H1 (cell line): ENCODE measurements at regions not wholly inside any gene's neighbourhood (a gene's known extent, or its start where the extent isn't known, plus 50 kb on each side); places are given as distances from the start of the nearest gene placed in this dataset.
"Not testable (repeated sequence)": the region's sequence is repeated elsewhere in the genome, so short reads cannot be mapped to it uniquely, and the experiment has no call there.

Experiments used
- CTCF ChIA-PET: fragments of 300-600 bp; sonication (Branson Sonifier 250); formaldehyde crosslinking; loops from one replicate; lab custom pipeline; 2021; ENCODE audit not compliant: partially characterized antibody; lab: Charles Lee
- POLR2A ChIA-PET: fragments of 300-600 bp; sonication (Branson Sonifier 250); formaldehyde crosslinking; loops from one replicate; lab custom pipeline; 2021; ENCODE audit warnings: inconsistent platforms; ENCODE audit not compliant: partially characterized antibody; lab: Charles Lee
- DNase-seq, 2 experiments: peaks; one replicate each; pipeline versions ENCODE4 v3.0.0 to v3.0.0-alpha.2; 2010 to 2022; ENCODE audit warnings: low spot score in 2 of 2, low read depth in 1 of 2, mixed read lengths in 1 of 2
- FAIRE-seq: peaks from 2 replicates; lab custom pipeline; 2011; peaks lifted over from hg19 to GRCh38; lab: Jason Lieb, UNC
- H2AFZ ChIP-seq: 2 replicates; pipeline ENCODE4 v1.8.1; 2012; ENCODE audit warnings: low read length, inconsistent platforms
- H2AK5ac ChIP-seq: 2 replicates; pipeline ENCODE4 v1.6.1; 2013; ENCODE audit warnings: low read depth, low read length
- H2BK120ac ChIP-seq: replicated peaks from 2 replicates; pipeline ENCODE3; 2013; ENCODE audit warnings: low read depth, low read length, inconsistent platforms
- H2BK12ac ChIP-seq: 2 replicates; pipeline ENCODE4 v1.6.1; 2013; ENCODE audit warnings: low read depth, low read length
- H2BK15ac ChIP-seq: 2 replicates; pipeline ENCODE4 v1.6.1; 2013; ENCODE audit warnings: low read length
- H2BK20ac ChIP-seq: 2 replicates; pipeline ENCODE4 v1.6.1; 2013; ENCODE audit warnings: low read length
- H2BK5ac ChIP-seq: 2 replicates; pipeline ENCODE4 v1.6.1; 2013; ENCODE audit warnings: low read depth, low read length
- H3K14ac ChIP-seq: 2 replicates; pipeline ENCODE4 v1.6.1; 2013; ENCODE audit warnings: inconsistent platforms; ENCODE audit not compliant: insufficient read length
- H3K18ac ChIP-seq: 2 replicates; pipeline ENCODE4 v1.6.1; 2013; ENCODE audit warnings: low read length; ENCODE audit errors: extremely low read depth
- H3K23ac ChIP-seq: 2 replicates; pipeline ENCODE4 v1.6.1; 2013; ENCODE audit warnings: inconsistent platforms; ENCODE audit not compliant: insufficient read length
- H3K23me2 ChIP-seq: 2 replicates; pipeline ENCODE4 v1.6.1; 2013; ENCODE audit warnings: low read depth, low read length
- H3K27ac ChIP-seq: 2 replicates; pipeline ENCODE4 v1.6.1; 2011; ENCODE audit warnings: low read depth, low read length, inconsistent platforms
- H3K27me3 ChIP-seq, 4 experiments: replicated peaks in 1 of 4; 1 replicate in 1 of 4; 2 replicates in 3 of 4; pipeline versions ENCODE4 v1.6.1 to v1.8.1; 2011 to 2013; ENCODE audit warnings: low read length in 3 of 4, mild to moderate bottlenecking in 3 of 4, inconsistent platforms in 2 of 4, mixed read lengths in 2 of 4, moderate library complexity in 1 of 4; ENCODE audit not compliant: control insufficient read depth in 3 of 4, insufficient read depth in 3 of 4; ENCODE audit errors: extremely low read depth in 1 of 4
- H3K36me3 ChIP-seq, 4 experiments: 2 replicates each; pipeline versions ENCODE4 v1.6.1 to v1.8.1; 2011 to 2013; ENCODE audit warnings: mild to moderate bottlenecking in 4 of 4, low read length in 3 of 4, moderate library complexity in 2 of 4, control low read depth in 1 of 4, inconsistent platforms in 1 of 4; ENCODE audit not compliant: insufficient read depth in 4 of 4, control insufficient read depth in 2 of 4
- H3K4ac ChIP-seq: replicated peaks from 2 replicates; pipeline ENCODE3; 2013; ENCODE audit warnings: low read length, low read depth, mixed read lengths, inconsistent platforms; ENCODE audit not compliant: insufficient read length
- H3K4me1 ChIP-seq, 4 experiments: replicated peaks in 1 of 4; 1 replicate in 1 of 4; 2 replicates in 3 of 4; pipeline versions ENCODE4 v1.6.1 to v1.8.1; 2011 to 2013; ENCODE audit warnings: low read length in 3 of 4, inconsistent platforms in 2 of 4, mixed read lengths in 1 of 4; ENCODE audit not compliant: insufficient read depth in 4 of 4, control insufficient read depth in 3 of 4
- H3K4me2 ChIP-seq, 2 experiments: 2 replicates each; pipeline versions ENCODE4 v1.6.1 to v1.8.1; 2011 to 2013; ENCODE audit warnings: low read depth in 2 of 2, low read length in 2 of 2, control low read depth in 1 of 2, inconsistent platforms in 1 of 2, mild to moderate bottlenecking in 1 of 2; ENCODE audit not compliant: insufficient read depth in 1 of 2
- H3K4me3 ChIP-seq, 4 experiments: fragments of 200-600, 300-600 bp in 1 of 4; sonication (generic), shearing (Covaris generic), sonication (Bioruptor Twin) in 1 of 4; 2 replicates each; pipeline versions ENCODE4 v1.5.1 to v1.8.1; 2011 to 2016; ENCODE audit warnings: low read length in 4 of 4, low read depth in 3 of 4, control low read depth in 2 of 4, inconsistent platforms in 2 of 4, mild to moderate bottlenecking in 2 of 4, mixed read lengths in 1 of 4, moderate library complexity in 1 of 4; ENCODE audit not compliant: insufficient read depth in 2 of 4; ENCODE audit errors: extremely low read depth in 1 of 4
- H3K56ac ChIP-seq: replicated peaks from 2 replicates; pipeline ENCODE3; 2013; ENCODE audit warnings: low read depth, mild to moderate bottlenecking, mixed read lengths, low read length, inconsistent platforms; ENCODE audit not compliant: insufficient read length
- H3K79me1 ChIP-seq: 2 replicates; pipeline ENCODE4 v1.6.1; 2013; ENCODE audit warnings: low read depth, low read length, control low read depth
- H3K79me2 ChIP-seq, 2 experiments: 2 replicates each; pipeline versions ENCODE4 v1.6.1 to v1.8.1; 2012 to 2013; ENCODE audit warnings: low read length in 2 of 2, mild to moderate bottlenecking in 2 of 2, inconsistent platforms in 1 of 2; ENCODE audit not compliant: insufficient read depth in 2 of 2, control insufficient read depth in 1 of 2
- H3K9ac ChIP-seq, 4 experiments: replicated peaks in 1 of 4; 1 replicate in 1 of 4; 2 replicates in 3 of 4; pipeline versions ENCODE4 v1.6.1 to v1.8.1; 2011 to 2013; ENCODE audit warnings: low read depth in 3 of 4, low read length in 3 of 4, control low read depth in 2 of 4, mild to moderate bottlenecking in 2 of 4, moderate library complexity in 2 of 4, inconsistent platforms in 1 of 4; ENCODE audit errors: extremely low read depth in 1 of 4
- H3K9me3 ChIP-seq, 2 experiments: 2 replicates each; pipeline versions ENCODE4 v1.6.1 to v1.8.1; 2012 to 2013; ENCODE audit warnings: mild to moderate bottlenecking in 2 of 2, moderate library complexity in 2 of 2, control low read depth in 1 of 2, inconsistent platforms in 1 of 2, low read depth in 1 of 2, low read length in 1 of 2, mixed read lengths in 1 of 2; ENCODE audit not compliant: insufficient read depth in 2 of 2
- H4K20me1 ChIP-seq, 2 experiments: replicated peaks in 1 of 2; 2 replicates each; pipeline versions ENCODE3 to v1.8.1; 2011 to 2013; ENCODE audit warnings: inconsistent platforms in 2 of 2, low read length in 2 of 2, mild to moderate bottlenecking in 1 of 2; ENCODE audit not compliant: insufficient read depth in 2 of 2, control insufficient read depth in 1 of 2
- H4K5ac ChIP-seq: 2 replicates; pipeline ENCODE4 v1.6.1; 2013; ENCODE audit warnings: low read length, low read depth, mixed read lengths, inconsistent platforms; ENCODE audit not compliant: insufficient read length
- H4K8ac ChIP-seq: 2 replicates; pipeline ENCODE4 v1.8.0; 2013; ENCODE audit warnings: mild to moderate bottlenecking, moderate library complexity, low read length, inconsistent platforms; ENCODE audit not compliant: insufficient read depth; ENCODE audit errors: extremely low read depth
- H4K91ac ChIP-seq: replicated peaks from 2 replicates; pipeline ENCODE3; 2013; ENCODE audit warnings: low read length, mixed read lengths, inconsistent platforms; ENCODE audit not compliant: insufficient read length
- RAD21 ChIP-seq, 2 experiments: IDR thresholded peaks in 1 of 2; conservative IDR thresholded peaks in 1 of 2; 2 replicates each; pipeline ENCODE4 v1.6.1; 2011; ENCODE audit warnings: low read depth in 2 of 2, low read length in 2 of 2, improper control_type of control experiment in 1 of 2, inconsistent platforms in 1 of 2, mild to moderate bottlenecking in 1 of 2, moderate library complexity in 1 of 2
- TEAD4 ChIP-seq: IDR thresholded peaks from 2 replicates; pipeline ENCODE4 v1.6.1; 2012; ENCODE audit warnings: low read depth, low read length, inconsistent platforms, mixed read lengths
- whole genome bisulfite sequencing, 2 experiments: shearing (Covaris generic) in 1 of 2; methylation state at CpG; one replicate each; pipeline versions ENCODE4 v1.1.6 to v1.1.7; 2013 to 2015; ENCODE audit warnings: low lambda C conversion rate in 2 of 2, mixed read lengths in 2 of 2, inconsistent platforms in 1 of 2, low coverage in 1 of 2, missing lambda C conversion rate in 1 of 2; ENCODE audit not compliant: insufficient replicate concordance in 2 of 2, insufficient coverage in 1 of 2, insufficient read length in 1 of 2; ENCODE audit errors: extremely low coverage in 1 of 2, missing lambda C conversion rate in 1 of 2; 5-methylcytosine and 5-hydroxymethylcytosine counted together
- TF ChIP-seq, protein P1 (sequence below), 3 experiments: IDR thresholded peaks; 1 replicate in 2 of 3; 2 replicates in 1 of 3; pipeline versions ENCODE4 v1.5.1 to v1.6.1; 2011; ENCODE audit warnings: low read length in 3 of 3, mild to moderate bottlenecking in 3 of 3, inconsistent platforms in 2 of 3, low read depth in 1 of 3, moderate library complexity in 1 of 3; ENCODE audit not compliant: insufficient read depth in 1 of 3; ENCODE audit errors: control extremely low read depth in 1 of 3

DNA sequence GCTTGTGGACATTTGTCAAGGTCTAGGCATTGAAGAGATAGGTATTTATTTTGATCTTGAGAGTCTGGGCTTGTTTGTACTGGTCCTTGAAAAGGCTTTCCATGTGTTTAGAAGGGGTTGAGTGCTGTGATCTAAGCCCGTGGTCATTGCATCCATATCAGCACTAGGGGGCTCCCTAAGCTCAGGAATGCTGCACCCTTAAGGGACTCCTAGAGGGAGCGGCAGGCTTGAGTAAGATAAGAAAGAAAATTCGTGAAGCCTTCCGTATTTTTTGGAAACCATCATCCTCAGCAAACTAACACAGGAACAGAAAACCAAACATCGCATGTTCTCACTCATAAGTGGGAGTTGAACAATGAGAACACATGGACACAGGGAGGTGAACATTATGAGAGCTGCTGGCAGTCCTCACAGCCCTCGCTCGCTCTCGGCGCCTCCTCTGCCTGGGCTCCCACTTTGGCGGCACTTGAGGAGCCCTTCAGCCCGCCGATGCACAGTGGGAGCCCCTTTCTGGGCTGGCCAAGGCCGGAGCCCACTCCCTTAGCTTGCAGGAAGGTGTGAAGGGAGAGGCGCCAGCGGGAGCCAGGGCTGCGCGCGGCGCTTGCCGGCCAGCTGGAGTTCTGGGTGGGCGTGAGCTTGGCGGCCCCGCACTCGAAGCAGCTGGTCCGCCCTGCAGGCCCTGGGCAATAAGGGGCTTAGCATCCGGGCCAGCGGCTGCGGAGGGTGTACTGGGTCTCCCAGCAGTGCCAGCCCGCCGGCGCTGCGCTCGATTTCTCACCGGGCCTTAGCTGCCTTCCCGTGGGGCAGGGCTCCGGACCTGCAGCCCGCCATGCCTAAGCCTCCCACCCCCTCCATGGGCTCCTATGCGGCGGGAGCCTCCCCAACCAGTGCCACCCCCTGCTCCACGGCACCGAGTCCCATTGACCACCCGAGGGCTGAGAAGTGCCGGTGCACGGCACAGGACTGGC is 201.2 kb upstream of the PCDH18 start:
- H3K27me3 ChIP-seq, H2BK5ac ChIP-seq, H3K18ac ChIP-seq, H2AK5ac ChIP-seq, H3K27ac ChIP-seq, H4K8ac ChIP-seq, H2BK12ac ChIP-seq, H3K79me1 ChIP-seq, H2AFZ ChIP-seq, H2BK120ac ChIP-seq, H3K23me2 ChIP-seq, POLR2A ChIA-PET, H3K4ac ChIP-seq, H4K5ac ChIP-seq, H2BK15ac ChIP-seq, H3K4me3 ChIP-seq: not testable (repeated sequence)
- CTCF ChIA-PET: interaction anchor here (0.5 to 3.5 kb wide), 26 partner anchors 10 to 1183 kb away, joined by 3 to 16 read pairs (median 4); no protein-coding TSS in a partner anchor
- DNase-seq: peak; percentile 36 to 62
- FAIRE-seq: peak; percentile 92
- WGBS, 2 experiments: 90% methylated on average over 39 of the region's 44 CpGs; no CpG with 5 or more reads in 1 of the 2 experiments
- TF ChIP-seq, protein P1, sequence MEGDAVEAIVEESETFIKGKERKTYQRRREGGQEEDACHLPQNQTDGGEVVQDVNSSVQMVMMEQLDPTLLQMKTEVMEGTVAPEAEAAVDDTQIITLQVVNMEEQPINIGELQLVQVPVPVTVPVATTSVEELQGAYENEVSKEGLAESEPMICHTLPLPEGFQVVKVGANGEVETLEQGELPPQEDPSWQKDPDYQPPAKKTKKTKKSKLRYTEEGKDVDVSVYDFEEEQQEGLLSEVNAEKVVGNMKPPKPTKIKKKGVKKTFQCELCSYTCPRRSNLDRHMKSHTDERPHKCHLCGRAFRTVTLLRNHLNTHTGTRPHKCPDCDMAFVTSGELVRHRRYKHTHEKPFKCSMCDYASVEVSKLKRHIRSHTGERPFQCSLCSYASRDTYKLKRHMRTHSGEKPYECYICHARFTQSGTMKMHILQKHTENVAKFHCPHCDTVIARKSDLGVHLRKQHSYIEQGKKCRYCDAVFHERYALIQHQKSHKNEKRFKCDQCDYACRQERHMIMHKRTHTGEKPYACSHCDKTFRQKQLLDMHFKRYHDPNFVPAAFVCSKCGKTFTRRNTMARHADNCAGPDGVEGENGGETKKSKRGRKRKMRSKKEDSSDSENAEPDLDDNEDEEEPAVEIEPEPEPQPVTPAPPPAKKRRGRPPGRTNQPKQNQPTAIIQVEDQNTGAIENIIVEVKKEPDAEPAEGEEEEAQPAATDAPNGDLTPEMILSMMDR (IDR thresholded peaks at IDR 0.05; ENCODE audit: control extremely low read depth in 1 of 3, insufficient read depth in 1 of 3, low read depth in 1 of 3, low read length in 3 of 3): peak; percentile 64 to 87 (median 79)
- peak; percentile 58; the same call in 1 of the 2 replicates for TF ChIP-seq TEAD4
- TF ChIP-seq RAD21 (IDR thresholded peaks at IDR 0.05 in 1 of 2, conservative IDR thresholded peaks at IDR 0.05 in 1 of 2; ENCODE audit: low read depth in 2 of 2, low read length in 2 of 2): peak; percentile 95
- TF ChIP-seq, all 59 proteins: peak for 3; not testable (repeated sequence) for 56
- not testable (repeated sequence) for H2BK20ac ChIP-seq, H4K91ac ChIP-seq, H3K14ac ChIP-seq, H3K4me1 ChIP-seq, H3K79me2 ChIP-seq, H3K4me2 ChIP-seq, H4K20me1 ChIP-seq, H3K9me3 ChIP-seq, H3K9ac ChIP-seq, H3K23ac ChIP-seq, H3K36me3 ChIP-seq, H3K56ac ChIP-seq
